Vagina (tissue), 2 donors: ENCODE measurements at regions not wholly inside any gene's neighbourhood (a gene's known extent, or its start where the extent isn't known, plus 50 kb on each side); places are given as distances from the start of the nearest gene placed in this dataset.

Experiments used
- CTCF ChIP-seq, 3 experiments: fragments of 450-650 bp in 2 of 3; fragments of 200-600 bp in 1 of 3; sonication (generic) in 1 of 3; IDR thresholded peaks; one replicate each; pipeline ENCODE4 v1.5.1; 2017 to 2019; ENCODE audit warnings: antibody characterized with exemption in 3 of 3, mild to moderate bottlenecking in 2 of 3, moderate library complexity in 2 of 3
- POLR2A ChIP-seq, 2 donors: fragments of 450-650 bp; IDR thresholded peaks; one replicate each; pipeline ENCODE4 v1.6.1; 2017; ENCODE audit warnings: antibody characterized with exemption in 2 of 2, mild to moderate bottlenecking in 2 of 2, moderate library complexity in 2 of 2
- POLR2AphosphoS5 ChIP-seq, 2 donors: sonication (generic); formaldehyde crosslinking; IDR thresholded peaks; one replicate each; pipeline ENCODE4 v1.9.0; 2017; ENCODE audit warnings: antibody characterized with exemption in 2 of 2, mild to moderate bottlenecking in 2 of 2, low read depth in 1 of 2; ENCODE audit not compliant: insufficient read depth in 1 of 2

GRCh38 chr5:121704291-121704690 lies 147.4 kb upstream of the FTMT start:
- TF ChIP-seq CTCF (IDR thresholded peaks at IDR 0.05) (no peak), POLR2A (IDR thresholded peaks at IDR 0.05) (no peak), POLR2AphosphoS5 (IDR thresholded peaks at IDR 0.05; ENCODE audit: insufficient read depth in 1 of 2, low read depth in 1 of 2) (no peak)
